ENCODE measurements at regions not wholly inside any gene's neighbourhood (a gene's known extent, or its start where the extent isn't known, plus 50 kb on each side); places are given as distances from the start of the nearest gene placed in this dataset.

GRCh38 chr4:96742332-96743014 is 902.6 kb downstream of the PDHA2 start:
- intact Hi-C loops (cut with micrococcal nuclease) = no loop called here
- no peak for DNase-seq
- peaks cover 3% of the 10 kb centered on the region for H3K9me3 Mint-ChIP-seq (ENCODE audit: insufficient read depth)

GRCh38 chr4:96744676-96745075 is 904.8 kb downstream of the PDHA2 start:
- ATAC-seq (ENCODE audit: low read depth) (no peak), DNase-seq (no peak)
- H3K27me3 Mint-ChIP-seq = no peaks in the 10 kb centered on the region
- ChIA-PET POLR2A (no interaction called here), CTCF (no interaction called here)
- no peak for TF ChIP-seq CTCF (IDR thresholded peaks at IDR 0.05)
- no peak for TF ChIP-seq EZH2 (IDR thresholded peaks at IDR 0.05; ENCODE audit: borderline replicate concordance, insufficient read depth, low read depth, low read length, poor library complexity, severe bottlenecking)
- peaks cover 0 to 20% (median 0%) of the 10 kb centered on the region in 3 donors for H3K9me3 ChIP-seq (ENCODE audit: control extremely low read depth in 1 of 3, control insufficient read depth in 2 of 3, insufficient read depth in 1 of 3, low read length in 2 of 3)
- H3K4me1 Mint-ChIP-seq = no peaks in the 10 kb centered on the region
- no peaks in the 10 kb centered on the region for H3K79me2 ChIP-seq (ENCODE audit: control insufficient read depth, insufficient read depth, low read length)
- intact Hi-C loops (cut with micrococcal nuclease) = no loop called here
- H3K4me3 Mint-ChIP-seq = no peak overlapping the region
- H3K4me3 ChIP-seq (ENCODE audit: control extremely low read depth in 1 of 5, extremely low read depth in 1 of 5, insufficient read depth in 1 of 5, low read depth in 2 of 5, low read length in 4 of 5) = no peak overlapping the region
- no peak overlapping the region for H3K4me2 ChIP-seq (replicated peaks; ENCODE audit: low read depth, low read length, poor library complexity, severe bottlenecking)
- no peak overlapping the region for H3K27ac Mint-ChIP-seq
- peaks cover under 1% of the 10 kb centered on the region for H3K9me3 Mint-ChIP-seq (ENCODE audit: insufficient read depth)
- no peaks in the 10 kb centered on the region for H3K36me3 ChIP-seq (replicated peaks in 1 of 2; ENCODE audit: control extremely low read depth in 1 of 2, control insufficient read depth in 1 of 2, extremely low read depth in 1 of 2, insufficient read depth in 2 of 2, low read length in 1 of 2)
- H3K4me1 ChIP-seq (ENCODE audit: control insufficient read depth in 2 of 2, insufficient read depth in 2 of 2, low read length in 2 of 2) = no peaks in the 10 kb centered on the region
- H3K27me3 ChIP-seq (replicated peaks in 1 of 4; ENCODE audit: control extremely low read depth in 1 of 4, control insufficient read depth in 3 of 4, insufficient read depth in 4 of 4, low read length in 3 of 4) = no peaks in the 10 kb centered on the region
- H3K9ac ChIP-seq (ENCODE audit: low read length) = no peak overlapping the region
- no peak overlapping the region for H3K27ac ChIP-seq (ENCODE audit: low read length in 2 of 2)
- no peaks in the 10 kb centered on the region for H4K20me1 ChIP-seq (ENCODE audit: control insufficient read depth, insufficient read depth, low read length, poor library complexity, severe bottlenecking)
- no peak overlapping the region for H2AFZ ChIP-seq (ENCODE audit: insufficient read depth, low read depth, low read length, poor library complexity, severe bottlenecking)

More at GRCh38 chr4:96742332-96743014, 902.6 kb downstream of the PDHA2 start:
- Mint-ChIP-seq H3K27ac (no peak overlapping the region), H3K4me1 (no peaks in the 10 kb centered on the region), H3K27me3 (no peaks in the 10 kb centered on the region), H3K4me3 (no peak overlapping the region)
- Histone ChIP-seq H3K27me3 (replicated peaks in 1 of 4; ENCODE audit: control extremely low read depth in 1 of 4, control insufficient read depth in 3 of 4, insufficient read depth in 4 of 4, low read length in 3 of 4) (no peaks in the 10 kb centered on the region), H3K27ac (ENCODE audit: low read length in 2 of 2) (no peak overlapping the region), H3K9me3 (ENCODE audit: control extremely low read depth in 1 of 3, control insufficient read depth in 2 of 3, insufficient read depth in 1 of 3, low read length in 2 of 3) (peaks cover 0 to 13% (median 0%) of the 10 kb centered on the region in 3 donors), H4K20me1 (ENCODE audit: control insufficient read depth, insufficient read depth, low read length, poor library complexity, severe bottlenecking) (no peaks in the 10 kb centered on the region), H3K4me3 (ENCODE audit: control extremely low read depth in 1 of 5, extremely low read depth in 1 of 5, insufficient read depth in 1 of 5, low read depth in 2 of 5, low read length in 4 of 5) (no peak overlapping the region), H3K36me3 (replicated peaks in 1 of 2; ENCODE audit: control extremely low read depth in 1 of 2, control insufficient read depth in 1 of 2, extremely low read depth in 1 of 2, insufficient read depth in 2 of 2, low read length in 1 of 2) (no peaks in the 10 kb centered on the region), H3K4me2 (replicated peaks; ENCODE audit: low read depth, low read length, poor library complexity, severe bottlenecking) (no peak overlapping the region), H2AFZ (ENCODE audit: insufficient read depth, low read depth, low read length, poor library complexity, severe bottlenecking) (no peak overlapping the region), H3K4me1 (ENCODE audit: control insufficient read depth in 2 of 2, insufficient read depth in 2 of 2, low read length in 2 of 2) (no peaks in the 10 kb centered on the region), H3K79me2 (ENCODE audit: control insufficient read depth, insufficient read depth, low read length) (no peaks in the 10 kb centered on the region), H3K9ac (ENCODE audit: low read length) (no peak overlapping the region)
- 93% methylated on average over 23 of the region's 24 CpGs for whole genome bisulfite sequencing (ENCODE audit: insufficient coverage)
- POLR2A ChIA-PET = no interaction called here
- TF ChIP-seq CTCF (IDR thresholded peaks at IDR 0.05) (no peak), EZH2 (IDR thresholded peaks at IDR 0.05; ENCODE audit: borderline replicate concordance, insufficient read depth, low read depth, low read length, poor library complexity, severe bottlenecking) (no peak)
- CTCF ChIA-PET = no interaction called here
- no peak for ATAC-seq (ENCODE audit: low read depth)
